CD14-positive monocyte (primary cell): ENCODE measurements at regions not wholly inside any gene's neighbourhood (a gene's known extent, or its start where the extent isn't known, plus 50 kb on each side); places are given as distances from the start of the nearest gene placed in this dataset.

Source experiments
- DNase-seq, 3 donors: peaks; one replicate each; pipeline ENCODE4 v3.0.0-alpha.2; 2011 to 2022
- H2AFZ ChIP-seq: 2 replicates; pipeline ENCODE4 v1.6.0; 2012; ENCODE audit warnings: mild to moderate bottlenecking, low read depth, low read length, inconsistent platforms; ENCODE audit not compliant: insufficient read depth, poor library complexity, severe bottlenecking
- H3K27ac ChIP-seq, 2 donors: 1 replicate in 1 of 2; 2 replicates in 1 of 2; pipeline ENCODE4 v1.5.1; 2012 to 2013; ENCODE audit warnings: low read length in 2 of 2, control low read depth in 1 of 2, inconsistent platforms in 1 of 2, low read depth in 1 of 2, mild to moderate bottlenecking in 1 of 2
- H3K27me3 ChIP-seq, 2 donors: one replicate each; pipeline versions ENCODE4 v1.6.0 to v1.6.1; 2011 to 2013; ENCODE audit warnings: low read length in 2 of 2; ENCODE audit not compliant: control insufficient read depth in 2 of 2, insufficient read depth in 2 of 2
- H3K36me3 ChIP-seq, 2 donors: replicated peaks in 1 of 2; 1 replicate in 1 of 2; 2 replicates in 1 of 2; pipeline versions ENCODE4 v1.5.1 to v1.6.1; 2012 to 2013; ENCODE audit warnings: low read length in 2 of 2, control low read depth in 1 of 2, inconsistent platforms in 1 of 2, mild to moderate bottlenecking in 1 of 2; ENCODE audit not compliant: insufficient read depth in 2 of 2, control insufficient read depth in 1 of 2
- H3K4me1 ChIP-seq, 2 donors: 1 replicate in 1 of 2; 2 replicates in 1 of 2; pipeline versions ENCODE4 v1.5.1 to v1.6.1; 2012 to 2013; ENCODE audit warnings: low read length in 2 of 2, control low read depth in 1 of 2, inconsistent platforms in 1 of 2, mild to moderate bottlenecking in 1 of 2, moderate library complexity in 1 of 2; ENCODE audit not compliant: insufficient read depth in 2 of 2, control insufficient read depth in 1 of 2
- H3K4me2 ChIP-seq: replicated peaks from 2 replicates; pipeline ENCODE3; 2012; ENCODE audit warnings: low read length, moderate library complexity, mild to moderate bottlenecking; ENCODE audit not compliant: poor library complexity, severe bottlenecking; ENCODE audit errors: extremely low read depth
- H3K4me3 ChIP-seq, 3 experiments: fragments of 200-600 bp in 1 of 3; sonication (generic) in 1 of 3; replicated peaks in 1 of 3; 1 replicate in 2 of 3; 2 replicates in 1 of 3; pipeline ENCODE4 v1.5.1; 2011 to 2013; ENCODE audit warnings: low read length in 3 of 3, mild to moderate bottlenecking in 3 of 3, control low read depth in 2 of 3, low read depth in 2 of 3, inconsistent platforms in 1 of 3, moderate library complexity in 1 of 3
- H3K79me2 ChIP-seq: 2 replicates; pipeline ENCODE4 v1.6.0; 2012; ENCODE audit warnings: mild to moderate bottlenecking, control low read depth, inconsistent platforms, low read length, moderate library complexity; ENCODE audit not compliant: insufficient read depth
- H3K9ac ChIP-seq: 2 replicates; pipeline ENCODE4 v1.6.0; 2017; ENCODE audit warnings: low read length, mild to moderate bottlenecking; ENCODE audit not compliant: insufficient read depth, poor library complexity, severe bottlenecking
- H3K9me3 ChIP-seq, 2 donors: replicated peaks in 1 of 2; 1 replicate in 1 of 2; 2 replicates in 1 of 2; pipeline versions ENCODE4 v1.5.1 to v1.6.1; 2012 to 2013; ENCODE audit warnings: low read length in 2 of 2, control low read depth in 1 of 2; ENCODE audit not compliant: control insufficient read depth in 1 of 2, insufficient read depth in 1 of 2
- H4K20me1 ChIP-seq: 2 replicates; pipeline ENCODE4 v1.6.0; 2012; ENCODE audit warnings: mild to moderate bottlenecking, low read length, control low read depth, moderate library complexity; ENCODE audit not compliant: insufficient read depth
- H3K27ac Mint-ChIP-seq, 7 donors: one replicate each; pipeline ENCODE4 v1.8.0; 2020; ENCODE audit warnings: mild to moderate bottlenecking in 7 of 7, mixed read lengths in 7 of 7, moderate library complexity in 6 of 7, inconsistent platforms in 2 of 7
- H3K27me3 Mint-ChIP-seq, 3 donors: one replicate each; pipeline ENCODE4 v1.8.0; 2021 to 2022; ENCODE audit warnings: low read depth in 3 of 3, mild to moderate bottlenecking in 3 of 3, mixed read lengths in 3 of 3, moderate library complexity in 3 of 3, inconsistent platforms in 1 of 3
- H3K36me3 Mint-ChIP-seq, 2 donors: one replicate each; pipeline ENCODE4 v1.8.0; 2020; ENCODE audit warnings: mixed read lengths in 2 of 2, inconsistent platforms in 1 of 2, mild to moderate bottlenecking in 1 of 2
- H3K4me1 Mint-ChIP-seq: one replicate; pipeline ENCODE4 v1.8.0; 2020; ENCODE audit warnings: mild to moderate bottlenecking, mixed read lengths
- H3K4me3 Mint-ChIP-seq, 2 donors: one replicate each; pipeline ENCODE4 v1.8.0; 2020; ENCODE audit warnings: mild to moderate bottlenecking in 2 of 2, mixed read lengths in 2 of 2, moderate library complexity in 1 of 2
- H3K9me3 Mint-ChIP-seq, 7 donors: one replicate each; pipeline ENCODE4 v1.8.0; 2020 to 2022; ENCODE audit warnings: mixed read lengths in 7 of 7, mild to moderate bottlenecking in 6 of 7, moderate library complexity in 6 of 7, inconsistent platforms in 2 of 7
- WGBS: methylation state at CpG from one replicate; pipeline ENCODE4 v1.1.5; 2013; ENCODE audit warnings: missing lambda C conversion rate; ENCODE audit not compliant: insufficient coverage; 5-methylcytosine and 5-hydroxymethylcytosine counted together
- intact Hi-C, 2 donors: fragments of 100-400 bp; cut with micrococcal nuclease; formaldehyde crosslinking; loops; one replicate each; pipeline versions ENCODE4 v1.15.0 to v1.15.1; 2023
- TF ChIP-seq, protein P1 (sequence below): fragments of 200-600 bp; IDR thresholded peaks from one replicate; pipeline ENCODE4 v1.8.0; 2022; ENCODE audit warnings: antibody characterized with exemption, mild to moderate bottlenecking

DNA sequence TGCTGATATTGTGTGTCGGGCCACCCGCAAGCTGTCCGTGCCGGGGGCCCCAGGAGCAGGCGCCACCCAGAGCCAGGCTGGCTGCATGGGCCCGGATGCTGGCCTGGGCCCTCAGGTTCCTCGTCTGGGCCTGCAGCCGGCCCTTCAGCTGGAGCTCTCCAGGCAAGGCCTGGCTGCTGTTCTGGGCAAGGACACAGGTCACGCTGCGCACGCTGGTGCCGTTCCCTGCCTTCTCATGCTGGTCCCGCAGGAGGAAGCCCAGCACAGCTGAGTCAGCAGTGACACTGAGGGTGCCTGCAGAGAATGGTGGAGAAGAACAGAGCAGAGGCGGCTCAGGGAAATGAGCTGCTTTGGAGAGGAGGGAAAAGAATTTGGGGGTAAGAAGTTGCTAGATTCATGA is 79.9 kb downstream of the RMI2 start:
- Mint-ChIP-seq H3K27me3 (peaks cover 0 to 1% (median 0%) of the 10 kb centered on the region in 3 donors), H3K27ac (peak overlapping the region in 1 of 7 donors; percentile 44), H3K4me1 (peaks cover 20% of the 10 kb centered on the region), H3K9me3 (peaks cover 0 to 4% (median 0%) of the 10 kb centered on the region in 7 donors), H3K4me3 (no peak overlapping the region), H3K36me3 (no peaks in the 10 kb centered on the region)
- Histone ChIP-seq H3K79me2 (no peaks in the 10 kb centered on the region), H3K4me2 (no peak overlapping the region), H3K9ac (no peak overlapping the region), H3K9me3 (no peaks in the 10 kb centered on the region), H4K20me1 (no peaks in the 10 kb centered on the region), H3K27me3 (no peaks in the 10 kb centered on the region), H2AFZ (no peak overlapping the region), H3K36me3 (no peaks in the 10 kb centered on the region), H3K27ac (no peak overlapping the region), H3K4me3 (no peak overlapping the region), H3K4me1 (peaks cover 16 to 18% of the 10 kb centered on the region in 2 donors)
- 83% methylated on average over 14 of the region's 14 CpGs for WGBS
- TF ChIP-seq, protein P1, sequence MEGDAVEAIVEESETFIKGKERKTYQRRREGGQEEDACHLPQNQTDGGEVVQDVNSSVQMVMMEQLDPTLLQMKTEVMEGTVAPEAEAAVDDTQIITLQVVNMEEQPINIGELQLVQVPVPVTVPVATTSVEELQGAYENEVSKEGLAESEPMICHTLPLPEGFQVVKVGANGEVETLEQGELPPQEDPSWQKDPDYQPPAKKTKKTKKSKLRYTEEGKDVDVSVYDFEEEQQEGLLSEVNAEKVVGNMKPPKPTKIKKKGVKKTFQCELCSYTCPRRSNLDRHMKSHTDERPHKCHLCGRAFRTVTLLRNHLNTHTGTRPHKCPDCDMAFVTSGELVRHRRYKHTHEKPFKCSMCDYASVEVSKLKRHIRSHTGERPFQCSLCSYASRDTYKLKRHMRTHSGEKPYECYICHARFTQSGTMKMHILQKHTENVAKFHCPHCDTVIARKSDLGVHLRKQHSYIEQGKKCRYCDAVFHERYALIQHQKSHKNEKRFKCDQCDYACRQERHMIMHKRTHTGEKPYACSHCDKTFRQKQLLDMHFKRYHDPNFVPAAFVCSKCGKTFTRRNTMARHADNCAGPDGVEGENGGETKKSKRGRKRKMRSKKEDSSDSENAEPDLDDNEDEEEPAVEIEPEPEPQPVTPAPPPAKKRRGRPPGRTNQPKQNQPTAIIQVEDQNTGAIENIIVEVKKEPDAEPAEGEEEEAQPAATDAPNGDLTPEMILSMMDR, result no peak
- intact Hi-C loops, result no loop called here
- no peak for DNase-seq

- Histone ChIP-seq H2AFZ (no peak overlapping the region), H3K27me3 (no peaks in the 10 kb centered on the region), H3K36me3 (no peaks in the 10 kb centered on the region), H3K79me2 (no peaks in the 10 kb centered on the region), H3K4me3 (no peak overlapping the region), H3K4me1 (peaks cover 10 to 13% of the 10 kb centered on the region in 2 donors), H3K9me3 (peaks cover 0 to 6% of the 10 kb centered on the region in 2 donors), H3K9ac (no peak overlapping the region), H3K4me2 (peak overlapping the region; percentile 13), H3K27ac (no peak overlapping the region), H4K20me1 (no peaks in the 10 kb centered on the region)
- WGBS, result 50% methylated on average over 1 of the region's 4 CpGs
- H3K36me3 Mint-ChIP-seq, result no peaks in the 10 kb centered on the region
- peak overlapping the region in 3 of 7 donors; percentile 46 to 67 (median 57) for H3K27ac Mint-ChIP-seq
- no peak for DNase-seq
- peak overlapping the region in 1 of 2 donors; percentile 70 for H3K4me3 Mint-ChIP-seq
- peaks cover 0 to 15% (median 2%) of the 10 kb centered on the region in 7 donors for H3K9me3 Mint-ChIP-seq
- intact Hi-C loops, result no loop called here
- TF ChIP-seq, protein P1, result no peak
- H3K27me3 Mint-ChIP-seq, result peaks cover 0 to 1% (median 1%) of the 10 kb centered on the region in 3 donors
- peaks cover 18% of the 10 kb centered on the region for H3K4me1 Mint-ChIP-seq
Measured at GRCh38 chr16:11428623-11428953, 83.3 kb downstream of the RMI2 start.
